Hematopoietic multipotent progenitor cell (in vitro differentiated cells): ENCODE measurements at regions not wholly inside any gene's neighbourhood (a gene's known extent, or its start where the extent isn't known, plus 50 kb on each side); places are given as distances from the start of the nearest gene placed in this dataset.
"Not testable (repeated sequence)": the region's sequence is repeated elsewhere in the genome, so short reads cannot be mapped to it uniquely, and the experiment has no call there.

Experiments used
- DNase-seq, 3 donors: peaks; one replicate each; pipeline ENCODE4 v3.0.0-alpha.2; 2011 to 2015; ENCODE audit warnings: low read depth in 2 of 3, low spot score in 2 of 3

DNA sequence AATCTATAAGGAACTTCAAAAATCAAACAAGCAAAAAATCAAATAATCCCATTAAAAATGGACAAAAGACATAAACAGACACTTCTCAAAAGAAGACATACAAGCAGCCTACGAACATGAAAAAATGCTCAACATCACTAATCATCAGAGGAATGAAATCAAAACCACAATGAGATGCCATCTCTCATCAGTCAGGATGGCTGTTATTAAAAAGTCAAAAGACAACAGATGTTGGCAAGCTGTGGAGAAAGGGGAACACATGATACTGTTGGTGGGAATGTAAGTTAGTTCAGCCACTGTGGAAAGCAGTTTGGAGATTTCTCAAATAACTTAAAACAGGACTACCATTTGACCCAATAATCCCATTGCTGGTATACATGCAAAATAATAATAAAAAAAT, 226.4 kb downstream of the S1PR1 start:
- no peak for DNase-seq

DNA sequence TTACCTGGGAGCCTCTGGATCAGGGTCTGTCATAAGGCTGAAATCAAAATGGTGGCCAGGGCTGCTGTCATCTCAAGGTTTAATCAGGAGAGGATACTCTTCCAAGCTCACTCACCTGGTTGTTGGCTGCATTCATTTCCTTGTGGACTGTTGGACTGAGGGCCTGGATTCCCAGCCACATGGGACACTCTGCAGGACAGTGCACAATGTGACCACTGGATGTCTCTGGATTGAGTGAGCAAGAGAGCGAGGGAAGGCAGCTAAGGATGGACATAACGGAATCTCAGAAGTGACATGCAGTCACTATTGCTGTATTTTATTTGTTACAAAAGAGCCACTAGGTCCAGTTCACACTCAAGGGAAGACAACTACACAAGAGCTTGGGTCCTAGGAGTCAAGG, 229.1 kb downstream of the S1PR1 start:
- no peak for DNase-seq

DNA sequence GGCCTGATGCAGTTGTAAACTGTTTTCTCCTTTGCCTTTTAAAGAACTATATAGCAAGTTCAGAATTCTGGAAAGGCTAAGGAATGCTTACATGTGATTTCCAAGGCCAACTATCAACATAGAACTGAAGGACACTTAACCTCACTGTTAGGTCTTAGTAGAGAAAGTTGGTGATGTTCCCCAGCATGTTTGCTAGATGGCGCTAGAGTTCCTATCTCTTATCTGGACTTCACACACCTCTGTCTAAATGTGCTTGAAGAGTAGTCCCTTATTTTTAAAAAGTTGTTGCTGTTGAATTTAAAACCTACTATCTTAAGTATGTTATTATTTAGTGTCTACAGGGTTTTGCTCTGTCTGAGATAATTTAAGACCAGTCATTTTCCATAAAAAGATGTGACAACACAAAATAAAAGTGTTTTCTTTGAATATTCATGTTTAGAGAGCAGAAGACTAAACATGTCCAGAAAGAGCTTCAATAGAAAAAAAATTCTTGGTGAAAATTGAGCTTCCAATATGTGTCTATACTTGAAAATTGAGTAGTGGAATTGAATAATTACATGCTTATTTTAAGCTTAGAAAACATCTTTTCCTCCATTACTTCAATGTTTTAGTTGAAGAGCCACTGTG, 237.3 kb downstream of the S1PR1 start:
- DNase-seq, result peak in 2 of 3 donors; percentile 28 to 65

DNA sequence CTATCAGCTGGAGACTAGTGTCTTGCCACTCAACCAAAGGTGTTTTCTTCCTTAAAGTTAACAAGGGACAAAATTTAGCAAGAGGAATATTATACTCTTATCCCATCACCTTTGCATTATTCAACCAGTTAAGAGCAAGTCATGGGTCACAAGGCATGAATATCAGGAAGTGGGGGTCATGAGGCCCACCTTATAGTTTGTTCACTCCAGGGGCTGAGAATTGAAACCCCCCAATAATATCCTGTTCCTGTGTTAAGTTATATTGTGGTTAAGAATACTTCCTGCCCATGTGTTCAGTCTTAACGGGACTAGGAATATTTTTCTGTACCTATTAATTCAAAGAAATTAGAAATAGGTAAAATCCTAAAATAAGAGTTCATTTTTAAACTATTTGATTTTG, 239.7 kb downstream of the S1PR1 start:
- DNase-seq, result no peak

DNA sequence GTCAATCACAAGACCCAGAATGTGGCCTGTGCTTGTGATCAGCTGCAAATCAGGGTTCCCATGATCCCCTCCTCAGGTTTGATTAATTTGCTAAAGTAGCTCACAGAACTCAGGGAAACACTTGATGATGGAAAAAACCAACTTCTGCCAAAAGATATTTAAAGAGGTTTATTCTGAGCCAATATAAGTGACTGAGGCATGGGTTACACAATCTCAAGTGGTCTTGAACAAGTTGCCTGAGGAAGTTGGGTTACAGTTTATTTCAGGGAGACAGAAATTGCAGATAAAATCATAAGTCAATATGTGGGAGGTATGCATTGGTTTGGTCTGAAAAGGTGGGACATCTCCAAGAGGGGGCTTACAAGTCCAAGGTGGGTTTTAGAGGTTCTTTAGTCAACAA, 243.1 kb downstream of the S1PR1 start:
- DNase-seq, result no peak

DNA sequence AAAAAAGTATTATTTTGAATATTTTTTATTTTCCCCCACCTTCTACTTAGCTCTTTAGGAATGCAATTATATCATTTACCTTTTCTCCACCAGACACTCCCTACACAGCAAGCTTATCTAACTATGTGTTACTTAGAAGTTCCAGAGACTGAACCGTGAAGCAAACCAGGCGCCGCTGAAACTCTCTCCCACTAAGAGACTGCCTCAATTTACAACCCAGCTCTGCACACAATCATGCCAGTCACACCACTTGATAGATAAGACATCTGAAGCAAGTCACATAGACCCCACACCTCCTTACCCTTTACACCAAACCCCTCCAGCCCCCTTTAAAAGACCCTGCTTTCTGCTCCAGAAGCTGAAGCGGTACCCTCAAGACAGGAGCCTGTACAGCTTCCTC, 245.5 kb downstream of the S1PR1 start:
- no peak for DNase-seq

DNA sequence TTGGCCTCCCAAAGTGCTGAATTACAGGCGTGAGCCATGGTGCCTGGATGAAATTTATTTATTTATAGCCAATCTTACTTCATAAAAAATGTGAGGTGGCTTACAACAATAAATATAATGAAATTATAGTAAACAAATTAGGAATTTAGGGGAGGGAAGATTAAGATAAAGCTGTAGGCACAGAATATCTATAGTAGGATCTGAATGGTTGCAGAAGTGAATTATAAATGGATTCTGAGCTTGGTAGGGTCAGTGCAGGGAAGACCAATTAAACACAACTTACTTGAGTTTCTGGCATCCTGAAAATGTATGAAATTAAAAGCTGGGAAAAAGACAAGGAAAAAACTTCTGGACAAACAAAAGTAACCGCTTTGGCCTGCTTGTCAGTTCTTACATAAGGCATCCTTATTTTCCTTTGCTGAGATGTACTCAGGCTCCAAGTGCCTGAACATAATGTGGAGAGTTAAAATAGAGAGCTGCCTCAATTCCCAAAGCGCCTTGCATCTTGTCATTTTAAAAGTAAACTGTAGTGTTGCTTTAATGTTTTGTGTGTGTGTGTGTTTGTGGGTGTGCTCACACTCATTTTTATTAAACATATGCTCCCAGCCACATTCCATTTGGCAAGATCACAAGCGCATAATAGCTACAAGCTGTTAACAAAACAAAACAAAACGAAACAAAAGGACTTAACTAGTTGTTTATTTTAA, 247.3 kb downstream of the S1PR1 start:
- DNase-seq, result no peak

DNA sequence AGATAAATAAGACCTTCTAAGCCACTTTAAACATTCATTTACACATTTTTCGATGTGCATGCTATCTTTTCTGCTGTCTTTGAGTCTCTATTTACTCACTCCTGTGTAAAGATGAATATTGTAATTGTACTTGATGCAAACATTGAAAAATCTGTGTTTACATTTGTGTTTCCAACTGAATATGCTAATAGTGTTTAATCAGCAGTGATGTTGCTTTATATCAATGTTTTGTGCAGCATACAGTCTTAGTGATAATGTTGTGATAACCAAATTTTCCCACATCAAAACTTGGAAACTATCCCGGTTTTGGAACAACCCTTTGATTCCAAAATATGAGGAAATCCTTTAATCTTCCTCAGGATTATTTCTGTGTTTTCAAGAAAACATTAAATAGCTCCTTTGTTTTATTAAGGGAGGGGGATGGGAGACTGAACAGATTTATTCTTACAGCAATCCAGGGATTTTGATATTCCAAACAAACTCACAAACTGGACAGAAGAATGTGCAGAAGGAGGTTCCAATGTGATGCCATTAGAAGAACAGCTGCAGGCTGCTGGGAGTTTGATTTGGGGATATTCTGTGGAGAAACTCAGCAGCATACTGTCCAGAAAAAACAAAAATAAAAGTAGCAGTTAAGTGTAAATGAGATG, 248.0 kb downstream of the S1PR1 start:
- DNase-seq, result no peak

DNA sequence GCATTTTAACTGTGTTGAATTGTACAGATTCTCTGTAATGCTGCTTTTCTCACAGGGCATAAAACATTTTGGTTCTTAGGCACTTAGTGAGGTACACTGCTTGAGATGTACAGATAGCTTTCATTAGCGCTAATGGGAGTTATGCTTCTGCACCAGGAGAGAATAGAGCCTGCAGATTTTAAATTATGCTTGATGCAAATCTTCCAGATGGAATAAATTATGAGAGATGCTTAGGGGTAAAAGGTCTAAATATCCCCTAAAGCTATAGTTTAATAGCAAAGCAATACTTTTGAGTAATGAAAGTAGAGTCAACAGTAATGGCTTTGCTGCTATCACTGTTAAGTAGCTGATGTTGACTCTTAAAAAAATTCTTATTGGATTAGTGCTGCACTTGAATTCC, 248.9 kb downstream of the S1PR1 start:
- DNase-seq, result no peak

DNA sequence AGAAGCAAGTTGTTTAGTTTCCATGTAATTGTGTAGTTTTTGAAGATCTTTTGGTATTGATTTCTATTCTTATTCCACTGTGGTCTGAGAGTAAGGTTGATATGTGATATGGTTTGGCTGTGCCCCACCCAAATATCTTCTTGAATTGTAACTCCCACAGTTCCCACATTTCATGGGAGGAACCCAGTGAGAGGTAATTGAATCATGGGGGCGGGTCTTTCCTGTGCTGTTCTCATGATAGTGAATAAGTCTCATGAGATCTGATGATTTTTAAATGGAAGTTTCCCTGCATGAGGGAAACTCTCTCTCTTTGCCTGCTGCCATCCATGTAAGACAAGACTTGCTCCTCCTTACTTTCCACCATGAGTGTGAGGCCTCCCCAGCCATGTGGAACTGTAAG, 255.3 kb downstream of the S1PR1 start:
- DNase-seq, result not testable (repeated sequence)

DNA sequence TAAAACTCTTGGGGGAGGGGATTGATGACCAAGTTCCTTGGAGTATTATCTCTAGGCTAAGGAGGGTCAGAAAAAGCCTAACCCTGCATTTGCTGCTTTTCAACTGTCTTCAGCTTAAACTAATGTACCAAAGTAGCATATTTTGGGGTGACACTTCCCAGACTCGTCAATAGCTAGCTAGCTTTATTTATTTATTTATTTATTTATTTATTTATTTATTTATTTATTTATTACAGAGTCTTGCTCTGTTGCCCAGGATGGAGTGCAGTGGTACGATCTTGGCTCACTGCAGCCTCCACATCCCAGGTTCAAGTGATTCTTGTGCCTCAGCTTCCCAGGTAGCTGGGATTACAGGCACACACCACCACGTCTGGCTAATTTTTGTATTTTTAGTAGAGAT, 257.1 kb downstream of the S1PR1 start:
- not testable (repeated sequence) for DNase-seq

DNA sequence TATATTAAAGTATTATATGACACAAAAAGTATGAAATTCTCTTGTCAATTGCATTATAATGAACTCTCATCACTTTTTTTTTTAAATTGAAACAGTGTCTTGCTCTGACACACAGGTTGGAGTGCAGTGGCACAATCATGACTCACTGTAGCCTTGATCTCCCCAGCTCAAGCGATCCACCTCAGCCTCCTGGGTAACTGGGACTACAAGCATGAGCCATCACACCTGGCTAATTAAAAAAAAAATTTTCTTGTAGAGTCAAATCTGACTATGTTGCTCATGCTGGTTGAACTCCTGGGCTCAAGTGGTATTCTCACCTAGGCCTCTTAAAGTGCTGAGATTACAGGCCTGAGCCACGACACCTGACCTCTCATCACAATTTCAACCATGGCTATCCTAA, 259.3 kb downstream of the S1PR1 start:
- DNase-seq, result no peak

DNA sequence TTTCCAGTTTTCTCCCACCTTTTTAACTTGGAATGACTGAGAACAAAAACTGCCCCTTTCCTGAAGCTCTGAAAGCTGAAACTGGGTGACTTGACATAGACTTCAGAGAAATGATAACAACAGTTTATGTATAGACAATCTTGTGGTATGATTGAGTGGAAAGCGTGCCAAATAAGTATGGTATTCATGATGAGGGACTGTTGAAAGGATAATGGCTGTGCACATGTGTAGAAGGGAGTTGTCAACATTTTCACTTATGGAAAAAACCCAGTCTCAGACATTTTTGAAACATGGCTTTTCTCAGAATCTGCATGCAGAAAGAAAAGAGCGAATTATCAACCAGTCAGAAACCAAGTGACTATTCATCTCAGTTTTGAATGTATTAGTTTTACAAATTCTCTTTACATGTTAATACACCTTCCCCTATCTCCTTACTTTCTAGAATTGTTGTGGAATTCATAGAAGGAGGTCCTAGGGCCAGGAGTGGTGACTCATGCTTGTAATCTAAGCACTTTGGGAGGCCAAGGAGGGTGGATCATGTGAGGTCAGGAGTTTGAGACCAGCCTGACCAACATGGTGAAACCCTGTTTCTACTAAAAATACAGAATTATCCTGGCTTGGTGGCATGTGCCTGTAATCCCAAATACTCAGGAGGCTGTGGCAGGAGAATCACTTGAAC, 261.2 kb downstream of the S1PR1 start:
- DNase-seq, result no peak

DNA sequence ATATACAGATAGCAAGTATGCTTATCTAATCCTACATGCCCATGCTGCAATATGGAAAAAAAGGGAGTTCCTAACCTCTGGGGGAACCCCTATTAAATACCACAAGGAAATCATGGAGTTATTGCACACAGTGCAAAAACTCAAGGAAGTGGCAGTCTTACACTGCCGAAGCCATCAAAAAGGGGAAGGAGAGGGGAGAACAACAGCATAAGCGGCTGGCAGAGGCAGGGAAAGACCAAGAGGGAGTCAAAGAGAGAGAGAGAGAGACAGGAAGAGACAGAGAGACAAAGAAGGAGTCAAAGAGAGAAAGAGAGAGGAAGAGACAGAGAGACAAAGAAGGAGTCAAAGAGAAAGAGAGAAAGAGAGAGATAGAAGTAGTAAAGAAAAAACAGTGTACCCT, 267.3 kb downstream of the S1PR1 start:
- not testable (repeated sequence) for DNase-seq

DNA sequence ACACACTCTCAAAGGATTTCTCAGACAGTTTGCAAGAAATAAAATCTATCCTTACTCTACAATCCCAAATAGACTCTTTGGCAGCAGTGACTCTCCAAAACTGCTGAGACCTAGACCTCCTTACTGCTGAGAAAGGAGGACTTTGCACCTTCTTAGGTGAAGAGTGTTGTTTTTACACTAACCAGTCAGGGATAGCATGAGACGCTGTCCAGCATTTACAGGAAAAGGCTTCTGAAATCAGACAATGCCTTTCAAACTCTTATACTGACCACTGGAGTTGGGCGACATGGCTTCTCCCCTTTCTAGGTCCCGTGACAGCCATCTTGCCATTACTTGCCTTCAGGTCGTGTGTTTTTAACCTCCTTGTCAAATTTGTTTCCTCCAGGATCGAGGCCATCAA, 268.4 kb downstream of the S1PR1 start:
- not testable (repeated sequence) for DNase-seq

DNA sequence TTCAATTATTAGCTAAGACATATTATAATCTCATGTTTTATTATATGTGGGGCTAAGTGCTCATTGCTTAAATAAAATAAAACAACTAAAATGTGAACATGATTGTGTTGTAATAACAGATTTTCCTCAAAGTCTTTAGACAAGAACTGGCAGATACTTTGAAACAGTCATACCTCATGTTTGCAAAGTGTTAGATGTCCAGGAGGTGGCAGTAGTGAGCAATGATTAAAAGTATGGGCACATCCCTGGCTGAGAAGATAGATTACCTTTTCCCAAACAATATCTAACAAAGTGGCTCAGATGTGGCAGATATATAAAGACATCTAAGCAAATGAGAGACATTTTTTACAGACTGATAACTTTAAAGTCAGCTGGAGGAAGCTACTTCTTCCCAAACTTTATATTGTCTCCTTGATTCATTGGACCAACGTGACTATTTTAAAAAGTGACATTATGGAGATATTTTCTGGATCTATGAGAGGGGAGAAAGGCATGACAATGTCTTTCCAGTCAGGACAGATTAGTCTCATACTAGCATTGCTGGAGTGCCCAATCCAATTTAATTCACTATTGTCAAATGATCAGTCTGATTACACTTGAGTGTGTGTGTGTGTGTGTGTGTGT, 269.8 kb downstream of the S1PR1 start:
- DNase-seq, result peak; percentile 15 to 73 (median 24)

DNA sequence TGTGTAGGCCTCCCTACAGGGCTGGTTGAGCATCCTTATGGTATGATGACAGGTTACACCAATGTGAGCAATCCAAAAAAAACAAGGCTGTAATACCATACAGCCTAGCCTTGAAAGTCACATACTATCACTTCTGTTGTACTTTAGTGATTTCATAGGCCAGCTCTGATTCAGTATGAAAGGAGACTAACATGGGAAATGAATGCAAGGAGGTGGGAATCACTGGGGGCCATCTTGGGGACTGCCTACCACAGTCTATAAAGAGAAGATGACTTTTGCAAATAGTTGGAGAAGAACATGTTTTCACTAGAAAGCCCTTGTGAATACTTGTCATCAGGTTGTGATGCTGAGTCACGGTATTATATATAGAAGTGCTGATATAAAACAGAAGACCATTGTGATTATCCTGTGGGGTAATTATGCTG, 270.7 kb downstream of the S1PR1 start:
- DNase-seq, result no peak

DNA sequence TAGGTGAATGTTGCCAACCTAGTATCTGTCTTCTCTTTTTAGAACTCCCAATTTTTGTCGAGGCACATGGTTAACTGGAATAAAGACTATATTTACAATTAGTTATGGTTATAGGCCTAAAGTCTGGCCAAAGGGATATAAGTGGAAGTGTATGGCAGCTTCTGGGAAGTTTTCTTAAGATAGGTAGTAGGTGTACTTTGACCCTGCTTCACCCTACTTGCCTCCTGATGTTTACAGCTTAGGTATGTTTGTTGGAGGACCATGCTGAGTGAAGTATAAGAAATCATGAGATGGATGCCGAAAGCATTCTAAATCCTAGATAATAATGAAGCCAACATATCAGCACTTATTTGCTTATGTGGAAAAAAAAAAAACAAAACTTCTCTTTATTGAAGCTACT, 272.1 kb downstream of the S1PR1 start:
- DNase-seq, result no peak

DNA sequence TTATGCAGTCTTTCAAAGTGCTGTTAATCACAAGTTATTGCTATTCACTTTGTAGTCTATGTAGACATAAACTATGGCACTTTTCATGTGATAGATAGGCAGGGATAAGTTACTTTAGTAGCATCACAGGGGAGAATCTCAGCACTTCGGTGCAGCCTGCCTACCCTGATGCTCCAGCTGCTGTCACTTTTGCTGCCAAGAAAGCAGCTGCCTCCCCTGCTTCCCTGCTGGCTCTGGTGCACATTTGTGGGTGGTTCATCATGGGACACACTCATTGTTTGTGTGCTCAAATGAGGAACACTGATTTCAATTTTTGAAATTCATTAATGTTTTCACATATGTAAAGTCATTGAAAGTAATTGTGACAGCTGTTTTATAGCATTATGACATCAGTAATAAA, 272.6 kb downstream of the S1PR1 start:
- DNase-seq, result no peak

DNA sequence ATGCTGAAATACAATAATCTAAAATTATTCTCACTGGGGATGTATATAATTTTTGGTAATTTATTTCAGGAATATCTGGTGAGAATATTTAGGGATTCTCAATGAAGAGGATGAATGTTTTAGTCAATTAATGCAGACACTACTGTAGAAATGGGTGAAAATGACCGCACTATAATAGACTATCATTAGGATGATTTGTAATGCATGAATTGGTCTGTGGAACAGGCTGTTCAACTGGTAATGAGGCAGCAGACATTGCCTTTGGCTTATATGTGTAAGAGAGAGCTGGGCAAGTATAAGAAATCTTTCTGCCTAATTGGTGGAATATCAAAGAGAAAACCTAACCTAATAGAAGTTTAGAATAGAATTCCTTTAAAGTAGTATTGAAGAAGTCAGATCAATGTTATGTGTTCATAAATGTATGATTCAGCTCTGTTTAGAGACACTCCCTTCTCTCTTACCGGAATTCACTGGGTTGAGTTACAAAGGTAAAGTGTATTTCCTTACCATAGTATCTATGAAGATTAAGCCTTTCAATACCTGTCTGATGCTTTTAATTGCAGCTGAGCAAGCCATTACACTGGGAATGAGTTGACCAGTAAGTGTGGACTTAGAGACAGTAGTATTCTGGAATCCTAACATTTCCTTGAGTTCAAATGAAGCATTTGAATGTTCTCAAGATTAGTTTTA, 274.5 kb downstream of the S1PR1 start:
- DNase-seq, result no peak

DNA sequence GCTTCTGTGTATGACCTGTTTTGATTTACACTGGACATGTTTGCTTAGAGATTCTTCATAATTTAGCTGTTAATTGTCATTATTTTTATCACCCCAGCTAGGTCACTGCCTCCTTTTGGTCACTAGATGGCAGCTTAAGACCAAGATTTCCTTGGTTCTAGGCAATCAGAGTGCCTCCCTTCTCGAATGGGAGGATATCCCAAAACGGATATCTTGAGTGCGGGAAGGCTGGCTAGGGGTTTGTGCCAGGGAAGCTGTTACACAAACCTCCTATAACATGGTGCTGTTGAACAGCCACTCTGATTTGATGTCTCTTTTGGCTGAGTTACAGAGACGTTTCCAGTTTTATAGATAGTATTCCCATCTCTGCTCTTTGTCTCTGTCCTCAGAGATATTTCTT, 283.5 kb downstream of the S1PR1 start:
- DNase-seq, result peak in 2 of 3 donors; percentile 14 to 47
